ENCODE measurements at regions not wholly inside any gene's neighbourhood (a gene's known extent, or its start where the extent isn't known, plus 50 kb on each side); places are given as distances from the start of the nearest gene placed in this dataset.

DNA sequence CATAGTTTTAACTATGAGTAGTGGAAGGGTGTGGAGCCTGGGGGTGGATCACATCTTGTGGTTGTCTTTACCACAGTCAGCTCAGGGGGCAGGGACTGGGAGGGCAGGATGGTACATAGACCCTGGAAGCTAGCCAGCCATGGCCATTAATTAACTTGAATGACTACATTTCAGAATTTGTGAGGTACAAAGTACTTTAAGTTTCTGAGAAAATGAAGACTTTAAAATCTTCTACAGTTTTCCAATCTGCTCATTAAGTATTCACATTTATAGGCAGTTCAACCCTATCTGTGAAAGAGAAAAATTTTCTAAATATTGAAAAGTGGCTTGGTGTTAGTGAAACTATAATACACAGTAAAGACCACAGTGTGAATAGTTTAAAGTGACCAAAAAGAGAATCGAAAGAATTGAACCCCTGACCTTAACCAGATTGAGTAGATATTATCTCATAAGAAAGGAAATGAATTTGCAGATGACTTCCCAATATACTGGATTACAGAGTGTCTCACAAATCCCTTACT lies 234.2 kb upstream of the MEF2C start:
- no peaks in the 10 kb centered on the region for H3K4me1 ChIP-seq (ENCODE audit: insufficient read depth, insufficient read length)
- no peaks in the 10 kb centered on the region for H3K36me3 ChIP-seq (ENCODE audit: insufficient read depth, insufficient read length, low read length)
- TF ChIP-seq SUZ12 (IDR thresholded peaks at IDR 0.05; ENCODE audit: extremely low read depth, insufficient read depth, insufficient read length) (no peak), ZNF274 (IDR thresholded peaks at IDR 0.05; ENCODE audit: low read depth, low read length) (no peak), YY1 (IDR thresholded peaks at IDR 0.05; ENCODE audit: insufficient read depth, insufficient read length) (no peak)
- DNase-seq (ENCODE audit: low read depth, low spot score), result no peak
- no peaks in the 10 kb centered on the region for H3K9me3 ChIP-seq (ENCODE audit: insufficient read depth, low read length)
- H3K27me3 ChIP-seq (ENCODE audit: insufficient read depth, insufficient read length), result no peaks in the 10 kb centered on the region
- H3K9ac ChIP-seq (ENCODE audit: insufficient read length, low read depth), result no peak overlapping the region
- no peak overlapping the region for H3K4me3 ChIP-seq (ENCODE audit: insufficient read length, low read depth)

DNA sequence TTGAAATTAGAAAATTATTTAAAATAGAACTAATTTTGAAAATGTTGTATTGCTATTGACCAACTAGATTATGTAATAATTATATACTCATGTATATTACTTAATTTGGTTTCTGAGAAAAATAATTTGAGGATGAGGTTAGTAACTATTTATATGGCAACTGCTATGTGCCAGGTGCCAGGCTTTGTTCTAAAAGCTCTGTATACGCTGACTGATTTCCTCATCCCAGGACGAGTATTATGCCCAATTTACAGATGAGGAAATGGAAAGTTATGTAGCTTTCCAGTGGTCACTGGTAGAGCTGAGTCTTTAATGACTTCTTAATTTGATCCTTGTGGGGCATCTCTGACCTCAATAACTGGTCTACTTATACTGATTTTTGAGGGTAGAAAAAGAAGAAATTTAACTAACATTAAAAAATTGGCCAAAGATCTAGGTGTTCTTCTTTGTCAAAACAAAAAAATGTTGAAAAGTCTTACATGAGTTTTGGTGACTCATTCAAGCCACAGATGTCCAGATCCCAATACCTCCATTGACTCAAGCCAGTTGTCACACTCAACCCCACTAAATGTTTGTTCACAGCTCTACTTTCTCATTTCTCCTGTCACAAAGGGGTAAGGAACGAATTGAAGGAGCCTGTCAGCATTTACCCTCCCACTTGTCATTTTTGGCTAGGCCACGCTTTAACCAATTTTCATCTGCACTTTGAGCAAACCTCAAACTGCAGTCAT lies 228.1 kb upstream of the MEF2C start:
- no peaks in the 10 kb centered on the region for H3K4me1 ChIP-seq (ENCODE audit: insufficient read depth, insufficient read length)
- DNase-seq (ENCODE audit: low read depth, low spot score), result no peak
- no peak overlapping the region for H3K9ac ChIP-seq (ENCODE audit: insufficient read length, low read depth)
- H3K4me3 ChIP-seq (ENCODE audit: insufficient read length, low read depth), result no peak overlapping the region
- H3K36me3 ChIP-seq (ENCODE audit: insufficient read depth, insufficient read length, low read length), result no peaks in the 10 kb centered on the region
- TF ChIP-seq SUZ12 (IDR thresholded peaks at IDR 0.05; ENCODE audit: extremely low read depth, insufficient read depth, insufficient read length), result no peak
- TF ChIP-seq ZNF274 (IDR thresholded peaks at IDR 0.05; ENCODE audit: low read depth, low read length), result no peak
- no peak for TF ChIP-seq YY1 (IDR thresholded peaks at IDR 0.05; ENCODE audit: insufficient read depth, insufficient read length)
- H3K27me3 ChIP-seq (ENCODE audit: insufficient read depth, insufficient read length), result no peaks in the 10 kb centered on the region
- no peaks in the 10 kb centered on the region for H3K9me3 ChIP-seq (ENCODE audit: insufficient read depth, low read length)

GRCh38 chr5:89106480-89106879 lies 223.5 kb upstream of the MEF2C start:
- Histone ChIP-seq H3K9me3 (ENCODE audit: insufficient read depth, low read length) (no peaks in the 10 kb centered on the region), H3K9ac (ENCODE audit: insufficient read length, low read depth) (no peak overlapping the region), H3K4me1 (ENCODE audit: insufficient read depth, insufficient read length) (no peaks in the 10 kb centered on the region), H3K27me3 (ENCODE audit: insufficient read depth, insufficient read length) (no peaks in the 10 kb centered on the region), H3K36me3 (ENCODE audit: insufficient read depth, insufficient read length, low read length) (no peaks in the 10 kb centered on the region), H3K4me3 (ENCODE audit: insufficient read length, low read depth) (no peak overlapping the region)
- TF ChIP-seq SUZ12 (IDR thresholded peaks at IDR 0.05; ENCODE audit: extremely low read depth, insufficient read depth, insufficient read length), result no peak
- no peak for TF ChIP-seq YY1 (IDR thresholded peaks at IDR 0.05; ENCODE audit: insufficient read depth, insufficient read length)
- TF ChIP-seq ZNF274 (IDR thresholded peaks at IDR 0.05; ENCODE audit: low read depth, low read length), result no peak
- no peak for DNase-seq (ENCODE audit: low read depth, low spot score)

GRCh38 chr5:89105836-89106235 lies 222.9 kb upstream of the MEF2C start:
- no peaks in the 10 kb centered on the region for H3K36me3 ChIP-seq (ENCODE audit: insufficient read depth, insufficient read length, low read length)
- no peak for DNase-seq (ENCODE audit: low read depth, low spot score)
- H3K4me3 ChIP-seq (ENCODE audit: insufficient read length, low read depth), result no peak overlapping the region
- H3K9ac ChIP-seq (ENCODE audit: insufficient read length, low read depth), result no peak overlapping the region
- TF ChIP-seq YY1 (IDR thresholded peaks at IDR 0.05; ENCODE audit: insufficient read depth, insufficient read length) (no peak), ZNF274 (IDR thresholded peaks at IDR 0.05; ENCODE audit: low read depth, low read length) (no peak), SUZ12 (IDR thresholded peaks at IDR 0.05; ENCODE audit: extremely low read depth, insufficient read depth, insufficient read length) (no peak)
- H3K9me3 ChIP-seq (ENCODE audit: insufficient read depth, low read length), result no peaks in the 10 kb centered on the region
- no peaks in the 10 kb centered on the region for H3K4me1 ChIP-seq (ENCODE audit: insufficient read depth, insufficient read length)
- no peaks in the 10 kb centered on the region for H3K27me3 ChIP-seq (ENCODE audit: insufficient read depth, insufficient read length)

GRCh38 chr5:89105171-89105695 lies 222.2 kb upstream of the MEF2C start:
- H3K4me3 ChIP-seq (ENCODE audit: insufficient read length, low read depth), result no peak overlapping the region
- H3K9me3 ChIP-seq (ENCODE audit: insufficient read depth, low read length), result no peaks in the 10 kb centered on the region
- no peaks in the 10 kb centered on the region for H3K4me1 ChIP-seq (ENCODE audit: insufficient read depth, insufficient read length)
- H3K27me3 ChIP-seq (ENCODE audit: insufficient read depth, insufficient read length), result no peaks in the 10 kb centered on the region
- no peaks in the 10 kb centered on the region for H3K36me3 ChIP-seq (ENCODE audit: insufficient read depth, insufficient read length, low read length)
- no peak for TF ChIP-seq ZNF274 (IDR thresholded peaks at IDR 0.05; ENCODE audit: low read depth, low read length)
- no peak for TF ChIP-seq SUZ12 (IDR thresholded peaks at IDR 0.05; ENCODE audit: extremely low read depth, insufficient read depth, insufficient read length)
- TF ChIP-seq YY1 (IDR thresholded peaks at IDR 0.05; ENCODE audit: insufficient read depth, insufficient read length), result no peak
- no peak for DNase-seq (ENCODE audit: low read depth, low spot score)
- H3K9ac ChIP-seq (ENCODE audit: insufficient read length, low read depth), result no peak overlapping the region

- DNase-seq (ENCODE audit: low read depth, low spot score), result no peak
- no peaks in the 10 kb centered on the region for H3K27me3 ChIP-seq (ENCODE audit: insufficient read depth, insufficient read length)
- H3K36me3 ChIP-seq (ENCODE audit: insufficient read depth, insufficient read length, low read length), result no peaks in the 10 kb centered on the region
- H3K9ac ChIP-seq (ENCODE audit: insufficient read length, low read depth), result no peak overlapping the region
- H3K4me1 ChIP-seq (ENCODE audit: insufficient read depth, insufficient read length), result no peaks in the 10 kb centered on the region
- no peak for TF ChIP-seq YY1 (IDR thresholded peaks at IDR 0.05; ENCODE audit: insufficient read depth, insufficient read length)
- no peak for TF ChIP-seq SUZ12 (IDR thresholded peaks at IDR 0.05; ENCODE audit: extremely low read depth, insufficient read depth, insufficient read length)
- TF ChIP-seq ZNF274 (IDR thresholded peaks at IDR 0.05; ENCODE audit: low read depth, low read length), result no peak
- no peaks in the 10 kb centered on the region for H3K9me3 ChIP-seq (ENCODE audit: insufficient read depth, low read length)
- H3K4me3 ChIP-seq (ENCODE audit: insufficient read length, low read depth), result no peak overlapping the region
Observed at GRCh38 chr5:89098199-89098756, 215.3 kb upstream of the MEF2C start.

DNA sequence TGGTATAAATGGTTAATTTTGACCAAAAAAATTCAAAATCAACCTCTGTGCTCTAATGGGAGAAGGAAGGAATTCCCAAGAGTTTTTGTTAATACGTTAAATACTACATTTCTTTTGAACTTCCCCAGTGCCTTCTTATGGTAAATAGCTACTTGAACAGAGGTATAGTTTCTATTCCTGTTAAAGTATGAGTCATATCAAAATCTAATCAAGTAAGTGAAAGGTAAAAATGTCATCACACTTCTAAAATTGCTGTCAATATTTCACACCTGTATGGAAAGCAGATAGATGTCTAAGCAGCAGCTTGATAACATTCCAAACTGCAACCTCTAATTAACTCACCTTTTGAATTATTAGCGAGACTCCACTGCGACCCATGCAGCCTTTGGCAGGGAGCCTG lies 214.1 kb upstream of the MEF2C start:
- H3K36me3 ChIP-seq (ENCODE audit: insufficient read depth, insufficient read length, low read length), result no peaks in the 10 kb centered on the region
- no peak overlapping the region for H3K9ac ChIP-seq (ENCODE audit: insufficient read length, low read depth)
- DNase-seq (ENCODE audit: low read depth, low spot score), result no peak
- H3K4me3 ChIP-seq (ENCODE audit: insufficient read length, low read depth), result no peak overlapping the region
- H3K4me1 ChIP-seq (ENCODE audit: insufficient read depth, insufficient read length), result no peaks in the 10 kb centered on the region
- H3K27me3 ChIP-seq (ENCODE audit: insufficient read depth, insufficient read length), result no peaks in the 10 kb centered on the region
- TF ChIP-seq SUZ12 (IDR thresholded peaks at IDR 0.05; ENCODE audit: extremely low read depth, insufficient read depth, insufficient read length) (no peak), ZNF274 (IDR thresholded peaks at IDR 0.05; ENCODE audit: low read depth, low read length) (no peak), YY1 (IDR thresholded peaks at IDR 0.05; ENCODE audit: insufficient read depth, insufficient read length) (no peak)
- H3K9me3 ChIP-seq (ENCODE audit: insufficient read depth, low read length), result no peaks in the 10 kb centered on the region

Data from NT2/D1 (cell line).